ENCODE measurements at regions not wholly inside any gene's neighbourhood (a gene's known extent, or its start where the extent isn't known, plus 50 kb on each side); places are given as distances from the start of the nearest gene placed in this dataset.
"Not testable (repeated sequence)": the region's sequence is repeated elsewhere in the genome, so short reads cannot be mapped to it uniquely, and the experiment has no call there.

DNA sequence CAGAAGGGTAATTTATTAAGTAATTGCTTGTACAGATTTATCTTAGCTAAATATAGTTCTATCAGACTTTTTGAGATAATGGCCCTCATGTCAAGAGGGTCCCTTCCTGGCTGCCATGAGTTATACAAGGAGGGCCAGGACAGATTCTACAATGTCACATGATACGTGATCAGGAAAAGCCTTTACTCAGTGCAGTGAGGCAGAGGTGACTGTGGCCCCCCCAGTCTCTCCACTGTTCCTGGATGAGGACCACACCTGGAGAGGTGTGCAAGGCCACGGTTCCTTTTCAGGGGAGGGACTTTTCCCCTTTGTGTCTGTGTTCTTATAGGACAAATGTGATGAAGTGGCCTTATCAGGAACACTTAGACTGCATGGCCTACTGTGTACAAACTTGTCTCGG is 54.3 kb upstream of the LRCH1 start:
- DNase-seq (ENCODE audit: extremely low read depth in 1 of 2, low read depth in 1 of 2), result no peak

- no peak for DNase-seq (ENCODE audit: extremely low read depth in 1 of 2, low read depth in 1 of 2)
These were observed 56.9 kb upstream of the LRCH1 start for GRCh38 chr13:46496086-46496485.

- no peak for DNase-seq (ENCODE audit: extremely low read depth in 1 of 2, low read depth in 1 of 2)
These were observed 57.3 kb upstream of the LRCH1 start for GRCh38 chr13:46495651-46496050.

DNA sequence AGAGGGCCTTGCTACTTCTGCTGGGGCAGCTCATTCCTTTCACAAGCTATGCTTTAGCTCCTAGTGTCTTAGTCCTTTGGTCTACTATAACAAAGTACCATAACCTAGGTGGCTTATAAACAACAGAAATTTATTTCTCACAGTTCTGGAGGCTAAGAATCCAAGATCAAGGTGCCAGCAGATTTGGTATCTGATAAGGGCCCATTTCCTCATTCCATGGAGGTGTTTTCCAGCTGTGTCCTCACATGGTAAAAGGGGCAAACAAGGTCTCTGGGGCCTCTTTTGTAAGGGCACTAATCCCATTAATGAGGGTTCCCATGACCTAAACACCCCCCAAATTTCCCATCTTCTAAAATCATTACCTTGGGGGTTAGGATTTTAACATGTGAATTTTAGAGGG is 57.9 kb upstream of the LRCH1 start:
- DNase-seq (ENCODE audit: extremely low read depth in 1 of 2, low read depth in 1 of 2), result no peak

DNA sequence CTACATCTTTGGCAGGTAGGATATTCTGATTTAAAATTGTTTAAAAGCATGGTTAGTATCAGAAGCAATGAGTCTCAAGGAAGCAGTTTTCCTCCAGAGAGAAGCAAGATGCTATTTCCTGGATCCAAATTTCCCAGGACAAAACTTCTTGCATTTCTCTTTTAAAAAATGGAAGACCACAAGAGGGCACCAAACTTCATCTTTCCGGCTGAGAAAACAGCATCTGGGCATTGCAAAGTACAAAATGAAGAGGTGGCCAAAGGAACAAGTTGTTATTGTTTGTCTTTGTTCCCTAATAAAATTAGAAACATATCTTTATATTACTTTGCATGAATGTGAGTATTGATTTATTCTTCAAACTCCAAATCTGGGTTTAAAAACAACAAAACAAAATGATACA is 60.0 kb upstream of the LRCH1 start:
- DNase-seq (ENCODE audit: extremely low read depth in 1 of 2, low read depth in 1 of 2), result no peak

- DNase-seq (ENCODE audit: extremely low read depth in 1 of 2, low read depth in 1 of 2), result no peak
These were observed 61.3 kb upstream of the LRCH1 start for GRCh38 chr13:46491641-46492040.

DNA sequence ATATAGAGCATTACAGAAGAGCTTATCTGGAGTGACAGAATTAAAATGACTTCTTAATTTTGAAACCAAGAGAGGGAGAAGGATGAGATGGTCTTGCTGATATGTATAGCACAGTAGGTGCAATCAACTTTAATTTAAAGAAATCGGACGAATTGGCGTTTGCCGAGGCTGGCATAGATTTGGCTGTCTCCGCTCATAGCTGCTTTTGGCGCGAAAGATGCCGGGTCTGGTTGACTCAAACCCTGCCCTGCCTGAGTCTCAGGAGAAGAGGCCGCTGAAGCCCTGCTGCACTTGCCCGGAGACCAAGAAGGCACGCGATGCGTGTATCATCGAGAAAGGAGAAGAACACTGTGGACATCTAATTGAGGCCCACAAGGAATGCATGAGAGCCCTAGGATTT is 62.3 kb upstream of the LRCH1 start:
- not testable (repeated sequence) for DNase-seq (ENCODE audit: extremely low read depth in 1 of 2, low read depth in 1 of 2)

DNA sequence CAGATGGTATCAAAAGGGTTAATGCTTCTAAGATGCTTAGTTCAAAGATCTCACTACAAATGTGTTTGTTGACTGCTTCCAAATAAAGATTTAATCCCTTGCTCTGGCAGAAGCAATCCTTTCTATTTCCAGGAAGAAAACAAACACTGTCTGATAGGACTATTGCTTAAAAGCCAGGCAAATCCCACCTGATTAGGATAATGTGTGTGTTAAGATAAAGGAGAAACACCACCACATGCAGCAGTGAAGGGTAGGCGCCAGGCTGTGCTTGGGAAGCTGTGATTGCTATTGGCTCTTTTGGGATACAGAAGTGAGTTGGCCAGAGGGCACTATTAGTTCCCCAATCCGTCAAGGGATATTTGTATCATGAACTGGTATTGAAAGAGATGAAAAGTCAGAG is 62.8 kb upstream of the LRCH1 start:
- no peak for DNase-seq (ENCODE audit: extremely low read depth in 1 of 2, low read depth in 1 of 2)

GRCh38 chr13:46489586-46490023 is 63.4 kb upstream of the LRCH1 start:
- no peak for DNase-seq (ENCODE audit: extremely low read depth in 1 of 2, low read depth in 1 of 2)

DNA sequence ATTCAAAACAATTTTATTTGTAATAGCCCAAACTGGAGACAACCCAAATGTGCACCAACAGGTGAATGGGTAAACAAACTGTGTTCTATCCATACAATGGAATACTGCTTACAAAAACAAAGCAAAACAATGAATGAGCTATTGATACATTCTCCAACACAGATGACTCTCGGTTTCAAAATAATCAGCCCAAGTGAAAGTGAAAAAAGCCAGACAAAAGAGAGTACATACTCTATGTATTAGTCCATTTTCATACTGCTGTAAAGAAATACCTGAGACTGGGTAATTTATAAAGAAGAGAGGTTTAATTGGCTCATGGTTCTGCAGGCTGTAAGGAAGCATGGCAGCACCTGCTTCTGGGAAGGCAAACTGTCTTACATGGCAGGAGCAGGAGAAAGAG is 65.2 kb upstream of the LRCH1 start:
- DNase-seq (ENCODE audit: extremely low read depth in 1 of 2, low read depth in 1 of 2), result no peak

- no peak for DNase-seq (ENCODE audit: extremely low read depth in 1 of 2, low read depth in 1 of 2)
These were observed 66.7 kb upstream of the LRCH1 start for GRCh38 chr13:46486270-46486669.

- DNase-seq (ENCODE audit: extremely low read depth in 1 of 2, low read depth in 1 of 2), result no peak
These were observed 68.4 kb upstream of the LRCH1 start for GRCh38 chr13:46484561-46484960.

DNA sequence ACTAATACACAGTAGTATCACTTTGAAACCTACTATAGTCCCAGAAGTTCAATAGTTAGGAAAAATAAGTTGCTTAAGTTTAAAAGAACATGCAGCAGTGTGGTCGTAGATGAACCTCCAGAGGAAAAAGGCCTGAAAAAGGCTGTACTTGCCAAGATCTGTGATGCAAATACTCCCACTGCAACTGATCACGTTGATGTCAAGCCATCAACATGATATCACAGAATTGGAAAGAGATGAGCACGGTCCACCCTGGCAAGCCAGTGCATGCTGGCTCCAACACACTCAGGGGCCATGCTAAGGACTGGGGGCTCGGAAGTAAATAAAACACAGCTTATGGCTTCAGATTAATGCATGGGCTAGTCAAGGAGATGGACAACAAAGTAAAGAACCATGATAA is 71.8 kb upstream of the LRCH1 start:
- DNase-seq (ENCODE audit: extremely low read depth in 1 of 2, low read depth in 1 of 2), result no peak

DNA sequence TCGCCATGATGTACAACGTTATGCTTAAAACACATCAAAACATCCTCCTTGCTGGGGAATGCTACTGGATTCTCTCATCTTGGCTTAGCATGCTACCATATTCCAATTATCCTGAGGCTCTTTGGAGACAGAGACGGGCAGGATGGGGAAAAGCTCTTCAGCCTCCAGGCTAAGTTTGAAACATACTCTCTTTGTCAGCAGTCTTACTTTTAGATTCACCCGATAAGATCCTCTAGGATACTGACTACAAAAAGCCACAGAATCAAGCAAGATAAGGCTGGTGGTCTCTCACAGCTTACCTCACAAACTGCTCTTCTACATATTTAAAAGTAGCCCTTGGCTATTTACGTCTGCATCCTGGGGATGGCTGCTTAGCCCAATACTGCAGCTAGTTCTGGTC is 72.8 kb upstream of the LRCH1 start:
- DNase-seq (ENCODE audit: extremely low read depth in 1 of 2, low read depth in 1 of 2), result no peak

DNA sequence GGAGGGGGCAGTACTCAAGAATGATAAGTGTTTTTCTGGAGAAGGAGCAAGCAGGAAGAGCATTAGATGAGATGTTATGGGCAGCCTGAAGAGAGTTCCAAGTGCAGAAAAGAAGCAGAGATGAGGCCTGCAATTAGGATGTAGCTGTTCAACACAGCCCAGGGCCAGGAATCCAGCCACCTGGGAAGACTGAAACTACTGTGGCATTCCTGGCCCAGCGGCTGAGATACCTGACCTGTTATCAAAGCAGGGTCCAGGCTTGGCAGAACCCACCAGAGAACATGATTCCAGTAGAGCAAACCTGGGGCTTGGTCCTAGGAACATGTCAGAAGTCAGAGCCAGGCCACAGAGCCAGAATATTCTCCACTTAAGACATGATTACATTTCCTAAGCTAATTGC is 73.3 kb upstream of the LRCH1 start:
- no peak for DNase-seq (ENCODE audit: extremely low read depth in 1 of 2, low read depth in 1 of 2)

DNA sequence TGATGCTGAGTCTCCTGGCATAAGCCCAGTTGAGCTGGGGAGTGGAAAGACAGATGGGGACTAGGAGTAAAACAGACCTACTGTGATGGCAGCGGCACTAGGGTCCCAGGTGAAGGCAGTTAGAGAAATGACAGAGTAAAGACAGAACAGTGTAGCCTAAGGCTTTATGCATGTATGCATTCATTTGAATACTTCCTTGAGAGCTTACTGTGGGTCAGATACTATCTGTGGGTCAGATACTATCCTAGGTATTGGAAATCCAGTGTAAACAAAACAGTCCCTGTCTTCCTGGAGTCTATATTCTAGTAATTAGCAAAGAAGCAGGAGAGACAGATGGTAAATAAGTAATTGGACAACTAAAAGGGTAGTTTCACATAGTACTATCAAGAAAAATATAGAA is 73.7 kb upstream of the LRCH1 start:
- no peak for DNase-seq (ENCODE audit: extremely low read depth in 1 of 2, low read depth in 1 of 2)

GRCh38 chr13:46478651-46479050 is 74.3 kb upstream of the LRCH1 start:
- no peak for DNase-seq (ENCODE audit: extremely low read depth in 1 of 2, low read depth in 1 of 2)

DNA sequence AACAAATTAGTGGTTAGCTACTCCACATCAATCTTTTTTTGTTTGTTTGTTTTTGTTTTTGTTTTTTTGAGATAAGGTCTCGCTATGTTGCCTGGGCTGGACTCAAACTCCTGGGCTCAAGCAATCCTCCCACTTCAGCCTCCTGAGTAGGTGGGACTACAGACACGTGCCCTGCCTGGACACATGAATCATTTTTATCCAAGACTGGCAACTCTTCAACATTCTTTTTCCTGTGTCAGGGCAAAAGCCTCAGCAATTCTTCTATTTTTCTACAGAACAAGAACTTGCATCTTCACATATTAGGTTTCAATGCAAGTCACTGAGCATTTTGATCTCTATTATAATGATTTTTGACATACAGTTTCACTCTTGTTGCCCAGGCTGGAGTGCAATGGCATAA is 76.8 kb upstream of the LRCH1 start:
- no peak for DNase-seq (ENCODE audit: extremely low read depth in 1 of 2, low read depth in 1 of 2)

DNA sequence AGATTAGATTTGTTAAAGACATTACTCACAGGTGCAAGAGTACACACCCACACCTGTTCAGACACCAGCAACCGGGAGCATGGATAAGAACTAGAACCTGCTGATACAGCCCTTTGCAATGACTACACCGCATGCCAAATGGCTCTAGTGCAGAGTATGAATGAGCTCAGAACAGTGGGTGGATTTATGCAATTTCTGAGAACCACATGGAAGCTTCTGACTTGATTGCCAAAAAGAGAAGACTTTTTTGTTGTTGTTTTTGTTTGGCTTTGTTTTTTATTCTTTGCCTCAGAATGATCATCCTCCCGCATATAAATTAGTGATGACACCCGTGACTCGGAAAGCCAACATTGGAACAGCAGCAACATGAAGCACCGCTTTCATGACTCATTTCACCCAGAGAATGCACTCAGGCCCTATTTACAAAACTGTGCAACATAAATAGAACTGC is 77.4 kb upstream of the LRCH1 start:
- no peak for DNase-seq (ENCODE audit: extremely low read depth in 1 of 2, low read depth in 1 of 2)

GRCh38 chr13:46473806-46474205 is 79.2 kb upstream of the LRCH1 start:
- no peak for DNase-seq (ENCODE audit: extremely low read depth in 1 of 2, low read depth in 1 of 2)

DNA sequence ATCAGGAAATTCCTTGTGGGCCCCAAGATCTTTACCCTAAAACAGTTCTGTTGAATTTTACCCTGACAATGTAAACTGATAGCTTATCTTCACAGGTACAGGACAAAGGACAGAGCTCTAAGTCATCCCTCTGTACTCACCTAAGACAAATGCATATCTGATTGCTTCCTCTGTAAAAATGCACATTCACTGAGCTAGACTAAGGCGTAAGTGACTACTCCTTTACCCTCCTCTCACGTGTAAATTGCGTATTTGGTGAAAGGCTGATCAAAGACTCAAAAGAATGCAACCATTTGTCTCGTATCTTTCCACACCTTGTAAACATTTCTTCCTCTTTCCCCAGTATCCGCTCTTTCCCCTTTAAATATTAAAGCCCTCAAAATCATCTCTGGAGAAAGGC is 80.6 kb upstream of the LRCH1 start:
- DNase-seq (ENCODE audit: extremely low read depth in 1 of 2, low read depth in 1 of 2), result no peak

GRCh38 chr13:46469699-46470098 is 82.6 kb upstream of the RUBCNL start:
- DNase-seq (ENCODE audit: extremely low read depth in 1 of 2, low read depth in 1 of 2), result not testable (repeated sequence)

DNA sequence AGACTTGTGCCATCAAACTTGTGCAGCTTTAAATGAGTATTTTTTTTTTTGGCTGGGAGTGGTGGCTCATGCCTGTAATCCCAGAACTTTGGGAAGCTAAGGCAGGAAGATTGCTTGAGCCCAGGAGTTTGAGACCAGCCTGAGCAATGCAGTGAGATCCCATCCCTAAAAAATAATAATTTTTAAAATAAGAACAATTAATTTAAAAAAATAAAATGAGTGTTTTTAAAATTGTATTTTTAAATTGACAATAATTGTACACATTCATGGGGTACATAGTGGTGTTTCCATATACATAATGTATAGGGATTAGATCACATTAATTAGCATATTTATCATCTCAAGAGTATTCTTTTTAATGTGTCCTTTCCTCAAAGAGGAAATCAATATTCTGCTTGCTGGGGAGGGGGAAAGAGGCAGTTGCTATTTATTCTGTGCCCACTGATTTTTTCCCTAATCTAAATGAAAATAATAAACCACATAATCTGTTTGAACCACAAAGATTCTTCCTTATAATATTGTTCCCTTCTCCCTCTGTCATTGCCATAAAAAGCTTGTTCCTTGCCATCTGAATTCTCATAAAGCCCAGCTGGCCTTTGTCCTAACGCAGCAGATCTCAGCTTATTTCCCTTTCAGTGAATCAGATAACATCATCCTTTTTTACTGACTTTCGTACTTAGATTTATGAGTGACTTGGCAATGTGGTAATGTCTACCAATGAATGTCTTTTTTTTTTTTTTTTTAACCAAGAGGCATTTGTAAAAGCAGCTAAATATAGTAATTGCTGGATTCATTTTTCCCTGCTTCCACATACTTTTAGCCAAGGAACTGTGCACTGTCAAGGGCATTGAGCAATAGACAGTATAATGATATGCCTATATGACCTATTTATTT is 81.8 kb upstream of the RUBCNL start:
- DNase-seq (ENCODE audit: extremely low read depth in 1 of 2, low read depth in 1 of 2), result no peak
